ENCODE measurements at regions not wholly inside any gene's neighbourhood (a gene's known extent, or its start where the extent isn't known, plus 50 kb on each side); places are given as distances from the start of the nearest gene placed in this dataset.

DNA sequence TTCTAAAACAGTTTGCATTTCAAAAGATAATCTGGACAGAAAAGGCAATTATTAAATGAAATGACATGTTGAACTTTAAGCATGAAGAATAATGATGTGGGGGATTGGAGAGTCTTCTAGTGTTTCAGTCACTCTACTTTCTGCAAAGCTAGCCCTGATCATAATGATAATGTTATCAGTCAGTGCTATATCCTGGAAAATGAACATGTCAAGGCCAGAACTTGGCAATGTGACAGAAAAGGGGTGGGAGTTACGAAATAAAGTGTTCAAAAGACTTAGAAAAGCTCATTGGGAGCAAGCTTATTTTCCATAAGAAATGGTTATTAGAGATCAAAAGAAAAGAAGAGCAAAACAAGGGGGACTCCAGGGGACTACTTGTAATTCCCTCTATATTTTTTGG lies 288.5 kb upstream of the SLC8A1 start:
- Mint-ChIP-seq H3K4me3 (no peak overlapping the region), H3K36me3 (ENCODE audit: low read depth) (no peaks in the 10 kb centered on the region), H3K27me3 (no peaks in the 10 kb centered on the region), H3K9me3 (no peaks in the 10 kb centered on the region), H3K27ac (no peak overlapping the region), H3K4me1 (ENCODE audit: low read depth) (no peaks in the 10 kb centered on the region)
- intact Hi-C loops (cut with micrococcal nuclease) = no loop called here

DNA sequence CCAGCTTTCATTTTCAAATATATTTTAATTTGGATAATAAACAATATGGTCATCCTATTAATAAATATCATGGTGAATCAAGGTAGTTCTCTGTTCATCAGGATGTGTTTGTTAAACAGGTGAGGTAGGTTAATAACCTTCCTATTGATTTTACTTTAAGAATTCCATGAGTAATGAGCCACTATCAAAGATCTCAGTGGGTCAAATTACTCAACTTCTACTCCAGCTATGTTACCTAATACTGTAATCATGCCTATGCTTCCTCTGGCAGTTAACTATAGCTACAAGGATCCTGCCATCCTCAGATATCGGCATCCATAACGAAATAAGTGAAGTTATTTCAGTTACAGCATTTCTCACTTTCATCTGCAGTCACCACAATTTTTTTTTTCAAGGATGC lies 289.6 kb upstream of the SLC8A1 start:
- Mint-ChIP-seq H3K4me3 (no peak overlapping the region), H3K27ac (no peak overlapping the region), H3K27me3 (no peaks in the 10 kb centered on the region), H3K36me3 (ENCODE audit: low read depth) (no peaks in the 10 kb centered on the region), H3K4me1 (ENCODE audit: low read depth) (no peaks in the 10 kb centered on the region), H3K9me3 (no peaks in the 10 kb centered on the region)
- intact Hi-C loops (cut with micrococcal nuclease) = no loop called here

DNA sequence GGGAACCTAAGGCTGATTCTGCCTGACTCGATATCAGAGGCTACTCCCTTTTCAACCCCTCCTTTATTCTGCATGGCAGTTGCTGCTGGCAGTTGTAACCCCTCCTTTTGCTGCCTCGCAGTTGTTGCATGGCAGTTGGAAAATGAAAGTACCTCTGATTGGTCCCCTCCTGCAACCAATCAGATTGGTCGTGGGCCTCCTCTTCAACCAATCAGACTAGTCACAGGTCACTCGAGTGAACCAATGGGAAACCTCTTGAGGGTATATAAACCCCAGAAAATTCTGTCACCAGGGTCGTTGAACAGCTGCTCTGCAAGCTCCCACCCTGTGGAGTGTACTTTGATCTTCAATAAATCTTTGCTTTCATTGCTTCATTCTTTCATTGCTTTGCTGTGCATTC lies 294.3 kb upstream of the SLC8A1 start:
- intact Hi-C loops (cut with micrococcal nuclease) = no loop called here
- Mint-ChIP-seq H3K9me3 (no peaks in the 10 kb centered on the region), H3K36me3 (ENCODE audit: low read depth) (no peaks in the 10 kb centered on the region), H3K27me3 (no peaks in the 10 kb centered on the region), H3K4me3 (no peak overlapping the region), H3K27ac (no peak overlapping the region), H3K4me1 (ENCODE audit: low read depth) (peaks cover 5% of the 10 kb centered on the region)

DNA sequence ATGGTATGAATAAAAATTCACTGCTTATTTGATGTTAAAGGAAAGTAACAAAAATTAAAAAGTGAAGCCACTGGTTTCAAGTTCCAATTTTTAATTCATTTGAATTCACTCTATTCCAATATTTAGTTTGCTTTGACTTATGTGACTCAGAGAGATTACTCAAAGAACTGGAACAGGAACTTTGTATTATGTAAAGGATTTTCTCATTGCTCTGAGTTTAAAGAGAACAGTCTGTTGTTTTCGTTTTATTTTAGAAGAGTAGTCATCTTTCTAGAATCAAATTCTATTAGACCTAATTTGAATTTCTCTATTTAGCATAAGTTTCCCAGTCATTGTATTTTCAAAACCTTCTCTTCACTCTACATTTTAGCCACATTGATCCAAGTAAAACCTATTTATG lies 300.1 kb upstream of the SLC8A1 start:
- no peaks in the 10 kb centered on the region for H3K27me3 Mint-ChIP-seq
- peaks cover 5% of the 10 kb centered on the region for H3K4me1 Mint-ChIP-seq (ENCODE audit: low read depth)
- no peaks in the 10 kb centered on the region for H3K36me3 Mint-ChIP-seq (ENCODE audit: low read depth)
- intact Hi-C loops (cut with micrococcal nuclease) = no loop called here
- H3K9me3 Mint-ChIP-seq = no peaks in the 10 kb centered on the region
- no peak overlapping the region for H3K4me3 Mint-ChIP-seq
- H3K27ac Mint-ChIP-seq = no peak overlapping the region

DNA sequence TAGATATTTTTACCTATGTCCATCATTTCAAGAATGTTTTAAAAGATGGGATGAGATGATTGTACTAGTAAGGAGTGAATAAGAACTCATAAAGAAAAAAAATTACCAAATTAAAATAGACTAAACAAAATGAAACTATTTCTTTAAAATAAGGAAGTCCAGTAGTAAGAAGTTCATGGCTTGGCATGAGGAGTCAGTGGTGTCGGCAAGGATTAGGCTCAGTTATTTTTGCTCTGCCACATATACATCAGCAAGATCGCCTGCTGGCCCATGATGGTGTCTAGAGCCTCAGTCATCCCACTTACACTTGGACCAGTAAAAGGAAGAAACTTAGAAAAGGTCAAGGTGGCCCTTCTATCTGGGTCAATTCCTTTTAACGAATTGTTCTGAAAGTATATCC lies 300.9 kb upstream of the SLC8A1 start:
- H3K4me3 Mint-ChIP-seq = no peak overlapping the region
- H3K27me3 Mint-ChIP-seq = no peaks in the 10 kb centered on the region
- no peaks in the 10 kb centered on the region for H3K9me3 Mint-ChIP-seq
- H3K36me3 Mint-ChIP-seq (ENCODE audit: low read depth) = no peaks in the 10 kb centered on the region
- H3K4me1 Mint-ChIP-seq (ENCODE audit: low read depth) = no peaks in the 10 kb centered on the region
- no peak overlapping the region for H3K27ac Mint-ChIP-seq
- intact Hi-C loops (cut with micrococcal nuclease) = no loop called here

DNA sequence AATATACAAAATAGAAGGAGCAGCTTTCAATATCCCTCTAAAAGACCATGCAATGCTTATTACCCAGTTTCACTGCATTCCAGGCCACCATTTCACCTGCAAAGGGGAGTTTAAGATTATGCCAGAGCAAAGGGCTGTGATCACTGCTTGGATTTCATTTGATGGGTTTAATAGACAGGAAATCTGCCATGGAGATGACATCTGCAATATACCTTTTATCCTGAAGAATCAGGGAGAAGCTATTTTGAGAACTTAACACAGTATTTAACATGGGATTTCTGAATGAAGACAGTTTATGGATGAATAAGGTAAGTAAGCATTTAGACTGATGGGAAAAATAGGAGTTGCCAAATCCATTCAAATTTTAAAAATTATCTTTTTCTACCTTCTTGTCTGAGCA lies 303.0 kb upstream of the SLC8A1 start:
- intact Hi-C loops (cut with micrococcal nuclease) = no loop called here
- H3K36me3 Mint-ChIP-seq (ENCODE audit: low read depth) = no peaks in the 10 kb centered on the region
- H3K27ac Mint-ChIP-seq = no peak overlapping the region
- H3K4me3 Mint-ChIP-seq = no peak overlapping the region
- no peaks in the 10 kb centered on the region for H3K27me3 Mint-ChIP-seq
- no peaks in the 10 kb centered on the region for H3K9me3 Mint-ChIP-seq
- peaks cover 16% of the 10 kb centered on the region for H3K4me1 Mint-ChIP-seq (ENCODE audit: low read depth)

DNA sequence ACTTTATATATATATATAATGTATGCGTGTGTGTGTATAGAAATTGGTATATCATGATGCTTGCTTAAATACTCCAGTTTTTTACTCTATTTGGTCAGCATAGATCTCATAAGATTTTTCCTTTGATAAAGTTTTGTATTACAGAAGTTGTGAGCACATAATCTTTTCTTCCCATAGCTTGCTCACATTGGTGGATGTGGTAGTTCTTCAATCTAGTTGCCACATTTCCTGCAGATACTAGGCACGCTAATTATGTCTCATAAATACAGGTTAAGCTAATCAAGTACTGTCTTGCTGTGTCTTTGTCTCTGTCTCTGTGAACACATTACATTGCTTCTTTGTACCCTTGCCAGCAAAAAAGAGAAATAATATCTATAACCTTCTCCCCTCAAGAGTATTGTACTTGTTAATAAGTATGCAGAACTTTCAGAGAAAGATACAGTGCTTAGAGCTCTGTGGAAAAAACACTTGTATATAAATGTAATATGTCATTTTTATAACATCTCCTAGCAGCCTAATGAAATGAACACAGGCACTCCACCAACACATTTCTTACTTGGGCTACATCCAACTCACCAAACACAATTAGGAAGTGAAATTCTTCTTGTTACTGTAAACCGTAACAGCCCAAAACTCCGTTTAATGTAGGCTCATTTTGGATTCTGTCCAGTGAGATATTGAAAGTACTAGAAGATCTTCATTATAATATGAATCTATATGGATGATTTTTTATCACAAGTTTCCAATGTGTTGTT lies 306.7 kb upstream of the SLC8A1 start:
- Mint-ChIP-seq H3K27me3 (no peaks in the 10 kb centered on the region), H3K36me3 (ENCODE audit: low read depth) (no peaks in the 10 kb centered on the region), H3K27ac (no peak overlapping the region), H3K9me3 (no peaks in the 10 kb centered on the region), H3K4me1 (ENCODE audit: low read depth) (peaks cover 23% of the 10 kb centered on the region), H3K4me3 (no peak overlapping the region)
- intact Hi-C loops (cut with micrococcal nuclease) = no loop called here

DNA sequence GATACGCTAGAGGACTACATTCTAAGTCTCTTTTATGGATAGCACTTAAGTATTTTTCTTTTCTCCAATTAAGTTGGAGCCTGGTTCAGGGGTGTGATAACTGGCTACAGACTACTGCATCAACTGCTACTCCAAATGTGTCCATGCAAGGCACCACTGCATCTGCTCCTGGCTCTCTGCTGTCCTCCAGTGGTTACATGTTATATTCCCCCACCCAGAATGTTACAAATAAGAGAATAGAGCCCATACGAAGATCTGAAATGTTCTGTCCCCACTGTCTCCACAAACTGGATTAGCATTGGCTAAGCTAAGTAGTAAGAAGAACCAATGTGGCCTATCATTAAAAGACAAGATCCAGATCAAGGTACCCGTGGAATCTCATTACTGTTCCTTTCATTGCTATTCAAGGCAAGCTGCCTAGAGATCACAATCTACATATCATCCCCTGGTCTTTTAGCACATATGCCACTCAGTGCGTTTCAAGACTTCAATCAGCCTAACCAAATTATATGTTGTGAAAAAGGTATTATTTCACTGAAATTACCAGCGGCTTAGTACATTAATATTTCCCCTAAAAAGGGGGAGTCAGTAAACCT lies 308.3 kb upstream of the SLC8A1 start:
- H3K4me3 Mint-ChIP-seq = no peak overlapping the region
- intact Hi-C loops (cut with micrococcal nuclease) = loop anchor here (2.0 to 10.0 kb wide), 2 partner anchors 515 to 847 kb away; no protein-coding TSS in a partner anchor
- no peaks in the 10 kb centered on the region for H3K9me3 Mint-ChIP-seq
- no peaks in the 10 kb centered on the region for H3K36me3 Mint-ChIP-seq (ENCODE audit: low read depth)
- H3K4me1 Mint-ChIP-seq (ENCODE audit: low read depth) = peaks cover 23% of the 10 kb centered on the region
- no peaks in the 10 kb centered on the region for H3K27me3 Mint-ChIP-seq
- no peak overlapping the region for H3K27ac Mint-ChIP-seq

DNA sequence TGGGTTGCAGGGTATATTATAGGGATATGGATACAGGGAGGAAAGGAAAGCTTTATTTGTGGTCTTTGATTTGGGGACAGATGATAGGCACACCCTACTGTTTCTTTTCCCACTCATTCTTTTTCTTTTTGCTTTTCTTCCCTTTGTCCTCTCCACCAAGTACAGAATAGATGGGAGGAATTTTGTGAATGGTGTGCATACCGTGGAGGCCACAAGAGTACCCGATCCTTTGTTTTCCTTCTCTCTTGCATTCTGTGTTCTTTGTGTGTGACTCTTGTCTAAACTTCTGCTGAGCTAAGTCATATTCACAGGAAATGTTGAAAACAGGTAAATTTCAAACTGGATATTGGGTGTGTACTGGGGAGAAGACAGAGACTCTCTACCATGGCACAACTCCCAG lies 321.4 kb upstream of the SLC8A1 start:
- no peak overlapping the region for H3K27ac Mint-ChIP-seq
- no peaks in the 10 kb centered on the region for H3K9me3 Mint-ChIP-seq
- no peak overlapping the region for H3K4me3 Mint-ChIP-seq
- no peaks in the 10 kb centered on the region for H3K4me1 Mint-ChIP-seq (ENCODE audit: low read depth)
- H3K27me3 Mint-ChIP-seq = no peaks in the 10 kb centered on the region
- intact Hi-C loops (cut with micrococcal nuclease) = no loop called here
- no peaks in the 10 kb centered on the region for H3K36me3 Mint-ChIP-seq (ENCODE audit: low read depth)

DNA sequence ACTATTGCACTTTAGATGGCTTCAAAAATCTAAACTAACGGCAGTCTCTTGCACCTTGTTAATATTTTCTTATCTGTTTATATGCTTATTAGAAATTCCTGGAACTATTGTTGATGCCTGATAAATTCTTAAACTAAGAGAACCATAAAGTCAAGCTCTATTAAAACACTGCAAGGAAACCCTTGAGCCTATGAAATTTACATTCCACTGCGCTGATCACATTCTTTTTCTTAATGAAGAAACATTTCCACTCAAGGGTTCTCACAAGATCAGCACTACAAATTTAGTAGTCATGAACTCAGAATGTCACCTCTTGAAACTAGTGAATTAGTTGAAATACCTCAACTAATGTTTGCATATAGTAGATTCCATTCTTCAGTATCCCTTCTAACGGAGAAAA lies 331.8 kb upstream of the SLC8A1 start:
- Mint-ChIP-seq H3K9me3 (no peaks in the 10 kb centered on the region), H3K27me3 (no peaks in the 10 kb centered on the region), H3K4me3 (no peak overlapping the region), H3K36me3 (ENCODE audit: low read depth) (no peaks in the 10 kb centered on the region), H3K27ac (no peak overlapping the region), H3K4me1 (ENCODE audit: low read depth) (no peaks in the 10 kb centered on the region)
- intact Hi-C loops (cut with micrococcal nuclease) = no loop called here

DNA sequence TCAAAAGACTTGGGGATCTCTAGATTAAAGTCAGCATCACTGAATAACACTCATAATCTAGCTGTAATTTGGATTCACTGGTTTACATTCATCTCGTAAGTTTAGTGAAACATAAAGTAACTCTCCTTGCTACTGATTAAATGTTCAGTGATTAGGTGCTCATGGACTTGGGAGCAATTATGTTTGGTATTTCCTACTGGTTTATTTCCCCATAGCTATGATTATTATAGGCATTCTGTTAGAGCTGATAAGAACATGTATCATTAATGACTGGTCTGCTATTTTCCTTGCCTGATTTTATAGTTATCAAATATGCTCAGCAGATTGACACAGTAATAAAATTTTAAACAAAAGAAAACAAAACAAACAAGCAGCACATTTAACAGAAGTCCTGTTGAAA lies 334.7 kb upstream of the SLC8A1 start:
- H3K36me3 Mint-ChIP-seq (ENCODE audit: low read depth) = no peaks in the 10 kb centered on the region

DNA sequence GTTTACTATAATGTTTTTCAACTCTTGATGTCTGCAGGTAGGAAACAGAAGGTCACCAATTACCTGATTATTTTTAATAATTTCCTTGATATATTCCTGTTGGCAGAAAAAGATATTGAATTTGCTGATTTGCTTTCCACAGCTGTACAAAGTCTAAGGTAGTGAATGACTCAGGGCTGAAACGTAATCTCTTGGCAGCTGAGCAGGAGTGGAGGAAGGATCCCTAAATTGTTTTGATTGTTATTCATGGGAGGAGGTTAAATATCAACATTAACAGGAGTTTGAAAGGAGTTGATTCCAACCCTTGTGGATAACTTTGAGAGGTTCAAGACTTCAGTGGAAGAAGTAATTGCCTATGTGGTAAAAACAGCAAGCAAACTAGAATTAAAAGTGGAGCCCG lies 345.2 kb upstream of the SLC8A1 start:
- Mint-ChIP-seq H3K36me3 (ENCODE audit: low read depth) (no peaks in the 10 kb centered on the region), H3K4me3 (no peak overlapping the region), H3K9me3 (no peaks in the 10 kb centered on the region), H3K4me1 (ENCODE audit: low read depth) (no peaks in the 10 kb centered on the region), H3K27me3 (no peaks in the 10 kb centered on the region), H3K27ac (no peak overlapping the region)
- intact Hi-C loops (cut with micrococcal nuclease) = no loop called here

More for the DNA sequence above, 334.7 kb upstream of the SLC8A1 start:
- no peaks in the 10 kb centered on the region for H3K9me3 Mint-ChIP-seq
- H3K4me3 Mint-ChIP-seq = no peak overlapping the region
- H3K27me3 Mint-ChIP-seq = no peaks in the 10 kb centered on the region
- intact Hi-C loops (cut with micrococcal nuclease) = no loop called here
- H3K4me1 Mint-ChIP-seq (ENCODE audit: low read depth) = no peaks in the 10 kb centered on the region
- H3K27ac Mint-ChIP-seq = no peak overlapping the region

DNA sequence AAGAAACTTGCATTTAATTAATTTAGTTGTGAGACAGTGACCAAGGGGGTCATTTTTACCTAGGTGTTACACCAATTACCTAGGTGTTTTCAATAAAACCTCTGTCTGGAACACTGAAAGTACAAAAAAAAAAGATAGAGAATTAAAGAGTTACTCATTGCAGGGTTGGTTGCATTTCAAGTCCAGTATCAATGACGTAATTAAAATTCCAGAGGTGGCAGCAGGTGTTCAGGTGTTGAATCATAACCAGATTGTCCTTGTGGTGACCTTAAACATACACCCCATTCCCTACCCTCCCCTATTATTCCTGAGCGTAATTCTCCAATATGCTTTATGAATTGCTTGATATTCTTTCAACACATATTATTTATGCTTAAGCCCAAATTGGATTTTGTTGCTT lies 352.0 kb upstream of the SLC8A1 start:
- Mint-ChIP-seq H3K4me1 (ENCODE audit: low read depth) (no peaks in the 10 kb centered on the region), H3K27ac (no peak overlapping the region), H3K36me3 (ENCODE audit: low read depth) (no peaks in the 10 kb centered on the region), H3K27me3 (no peaks in the 10 kb centered on the region), H3K9me3 (no peaks in the 10 kb centered on the region), H3K4me3 (no peak overlapping the region)
- intact Hi-C loops (cut with micrococcal nuclease) = no loop called here

DNA sequence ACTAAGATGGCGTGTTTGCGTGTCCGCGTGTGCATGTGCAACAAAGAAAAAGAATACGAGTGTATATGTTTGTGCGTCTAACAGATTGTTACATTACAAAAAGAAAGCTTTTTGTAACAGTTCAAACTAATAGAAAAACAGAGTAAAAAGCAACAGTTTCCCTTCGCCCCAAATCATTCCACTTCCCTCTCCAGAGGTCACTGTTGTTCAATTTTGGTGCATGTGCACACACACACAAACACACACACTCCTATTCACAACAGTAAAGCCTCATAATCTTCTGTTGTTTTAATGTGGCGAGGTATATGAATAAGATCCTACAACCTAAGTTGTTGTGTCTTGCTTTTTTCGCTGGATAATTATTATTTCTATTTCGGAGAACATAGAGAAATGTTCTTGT lies 357.3 kb upstream of the SLC8A1 start:
- H3K4me1 Mint-ChIP-seq (ENCODE audit: low read depth) = no peaks in the 10 kb centered on the region
- no peaks in the 10 kb centered on the region for H3K9me3 Mint-ChIP-seq
- H3K36me3 Mint-ChIP-seq (ENCODE audit: low read depth) = no peaks in the 10 kb centered on the region
- no peaks in the 10 kb centered on the region for H3K27me3 Mint-ChIP-seq
- intact Hi-C loops (cut with micrococcal nuclease) = no loop called here
- H3K27ac Mint-ChIP-seq = no peak overlapping the region
- H3K4me3 Mint-ChIP-seq = no peak overlapping the region

DNA sequence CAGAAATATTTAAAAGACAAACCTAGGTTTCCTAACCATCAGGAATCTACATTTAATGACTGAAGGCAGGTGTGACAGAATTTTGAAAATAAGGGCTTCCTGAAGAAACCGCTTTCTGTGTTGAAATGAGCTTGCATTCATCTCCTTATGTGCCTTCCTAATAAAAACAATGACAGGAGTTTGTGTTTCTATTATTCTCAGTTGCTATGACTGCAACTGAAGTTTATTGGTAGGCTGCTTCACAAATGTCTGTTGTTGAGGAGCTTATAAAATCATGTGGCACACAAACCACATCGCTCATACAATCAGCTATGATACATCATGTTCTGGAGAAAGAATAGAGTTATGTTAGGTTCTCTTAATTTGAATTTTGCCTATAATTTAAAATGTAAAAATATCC lies 362.7 kb upstream of the SLC8A1 start:
- Mint-ChIP-seq H3K36me3 (ENCODE audit: low read depth) (no peaks in the 10 kb centered on the region), H3K4me3 (no peak overlapping the region), H3K4me1 (ENCODE audit: low read depth) (no peaks in the 10 kb centered on the region), H3K27me3 (no peaks in the 10 kb centered on the region), H3K27ac (no peak overlapping the region), H3K9me3 (no peaks in the 10 kb centered on the region)
- intact Hi-C loops (cut with micrococcal nuclease) = no loop called here
